ENCODE measurements at regions not wholly inside any gene's neighbourhood (a gene's known extent, or its start where the extent isn't known, plus 50 kb on each side); places are given as distances from the start of the nearest gene placed in this dataset.
A peak's percentile ranks its signal among the peaks of the same experiment; 100 is the strongest.

- DNase-seq, result no peak
Observed at GRCh38 chr15:81507831-81508230, 133.8 kb upstream of the TMC3 start.

- DNase-seq, result no peak
Observed at GRCh38 chr15:81506936-81507335, 132.9 kb upstream of the TMC3 start.

- DNase-seq, result no peak
Observed at GRCh38 chr15:81506071-81506470, 132.1 kb upstream of the TMC3 start.

- no peak for DNase-seq
Observed at GRCh38 chr15:81504170-81504905, 130.3 kb upstream of the TMC3 start.

GRCh38 chr15:81502439-81502838 lies 128.4 kb upstream of the TMC3 start:
- DNase-seq, result no peak

GRCh38 chr15:81500081-81500480 lies 126.1 kb upstream of the TMC3 start:
- no peak for DNase-seq

- no peak for DNase-seq
Observed at GRCh38 chr15:81498294-81498693, 124.3 kb upstream of the TMC3 start.

- DNase-seq, result no peak
Observed at GRCh38 chr15:81497238-81497637, 123.2 kb upstream of the TMC3 start.

GRCh38 chr15:81495780-81496467 lies 121.9 kb upstream of the TMC3 start:
- DNase-seq, result no peak

- no peak for DNase-seq
Observed at GRCh38 chr15:81492969-81493645, 119.1 kb upstream of the TMC3 start.

GRCh38 chr15:81492331-81492968 lies 118.4 kb upstream of the TMC3 start:
- DNase-seq, result no peak

GRCh38 chr15:81491414-81492096 lies 117.5 kb upstream of the TMC3 start:
- no peak for DNase-seq

- no peak for DNase-seq
Observed at GRCh38 chr15:81485806-81486205, 111.8 kb upstream of the TMC3 start.

GRCh38 chr15:81484086-81484955 lies 110.3 kb upstream of the TMC3 start:
- no peak for DNase-seq

GRCh38 chr15:81483496-81483895 lies 109.5 kb upstream of the TMC3 start:
- DNase-seq, result no peak

- no peak for DNase-seq
Observed at GRCh38 chr15:81481346-81481745, 107.3 kb upstream of the TMC3 start.

GRCh38 chr15:81480645-81481053 lies 106.6 kb upstream of the TMC3 start:
- DNase-seq, result peak; percentile 60 to 74

GRCh38 chr15:81478354-81478753 lies 104.3 kb upstream of the TMC3 start:
- DNase-seq, result no peak

GRCh38 chr15:81475926-81476325 lies 101.9 kb upstream of the TMC3 start:
- DNase-seq, result no peak

- DNase-seq, result no peak
Observed at GRCh38 chr15:81475471-81475870, 101.5 kb upstream of the TMC3 start.

GRCh38 chr15:81473946-81474345 lies 99.9 kb upstream of the TMC3 start:
- no peak for DNase-seq

GRCh38 chr15:81473177-81473576 lies 99.2 kb upstream of the TMC3 start:
- no peak for DNase-seq

Measured in Kasumi-1 (cell line).